ENCODE measurements at regions not wholly inside any gene's neighbourhood (a gene's known extent, or its start where the extent isn't known, plus 50 kb on each side); places are given as distances from the start of the nearest gene placed in this dataset.

DNA sequence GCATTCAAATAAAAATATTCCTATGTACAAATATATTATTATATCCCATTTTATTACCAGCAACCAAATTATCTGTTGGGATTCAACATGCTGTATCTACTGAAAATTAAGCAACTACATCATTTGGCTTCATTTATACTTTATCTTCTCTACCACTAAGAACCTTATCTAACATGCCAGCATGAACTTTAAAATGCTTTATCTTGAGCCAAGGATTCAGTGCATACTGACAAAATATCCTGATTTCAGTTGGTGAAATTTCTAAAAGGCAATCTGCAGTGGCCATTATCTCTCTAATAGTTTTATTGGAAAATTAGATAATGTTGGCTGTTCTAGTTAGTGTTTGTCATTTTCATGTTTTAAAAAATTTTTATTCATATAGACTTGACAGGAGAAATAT lies 1149.9 kb downstream of the KCNT2 start:
- Histone ChIP-seq H3K4me3 (replicated peaks in 1 of 2; ENCODE audit: low read depth in 1 of 2, low read length in 2 of 2) (no peak overlapping the region), H3K27me3 (ENCODE audit: insufficient read depth, low read length) (no peaks in the 10 kb centered on the region), H3K27ac (ENCODE audit: low read depth, low read length) (no peak overlapping the region), H2AFZ (ENCODE audit: low read depth, low read length, poor library complexity, severe bottlenecking) (no peak overlapping the region), H3K9me3 (ENCODE audit: control insufficient read depth in 1 of 2, insufficient read depth in 1 of 2, low read depth in 1 of 2, low read length in 2 of 2) (no peaks in the 10 kb centered on the region), H3K9ac (ENCODE audit: low read length) (no peak overlapping the region), H3K9me2 (ENCODE audit: insufficient read depth) (no peaks in the 10 kb centered on the region), H3K79me2 (ENCODE audit: insufficient read depth, low read length) (no peaks in the 10 kb centered on the region), H4K20me1 (ENCODE audit: insufficient read depth) (no peaks in the 10 kb centered on the region), H3K4me2 (ENCODE audit: low read length) (no peak overlapping the region), H3K36me3 (ENCODE audit: control insufficient read depth in 1 of 2, insufficient read depth in 2 of 2, low read length in 2 of 2) (no peaks in the 10 kb centered on the region), H3K4me1 (ENCODE audit: control insufficient read depth in 1 of 2, insufficient read depth in 2 of 2, low read length in 2 of 2) (no peaks in the 10 kb centered on the region)
- DNase-seq (ENCODE audit: low read depth, low spot score) (no peak), ATAC-seq (no peak)
- no TSS peak for BruUV-seq (replicated peaks)
- RAD21 ChIA-PET (ENCODE audit: low non-redundant PET in 1 of 2, low total read pairs in 2 of 2, uncharacterized antibody in 2 of 2, unreplicated experiment in 2 of 2), result no interaction called here
- CTCF ChIA-PET, result no interaction called here
- intact Hi-C loops (cut with micrococcal nuclease), result no loop called here
- TF ChIP-seq EGR1 (IDR thresholded peaks at IDR 0.05; ENCODE audit: low read depth) (no peak), POLR2A (IDR thresholded peaks at IDR 0.05; ENCODE audit: borderline replicate concordance, extremely low read depth, insufficient read depth, insufficient read length) (no peak), POLR2AphosphoS5 (IDR thresholded peaks at IDR 0.05; ENCODE audit: low read depth, low read length) (no peak), ELF1 (IDR thresholded peaks at IDR 0.05; ENCODE audit: borderline replicate concordance, low read depth) (no peak), FOSL1 (IDR thresholded peaks at IDR 0.05; ENCODE audit: low read depth) (no peak), CEBPB (IDR thresholded peaks at IDR 0.05; ENCODE audit: low read depth) (no peak), ZFX (IDR thresholded peaks at IDR 0.05) (no peak), JUND (IDR thresholded peaks at IDR 0.05) (no peak), SRF (IDR thresholded peaks at IDR 0.05; ENCODE audit: low read depth) (no peak), YY1 (IDR thresholded peaks at IDR 0.05; ENCODE audit: extremely low read depth, insufficient replicate concordance, low read depth, low read length) (no peak), SIN3A (IDR thresholded peaks at IDR 0.05; ENCODE audit: low read depth) (no peak)
- TF ChIP-seq, protein P1, sequence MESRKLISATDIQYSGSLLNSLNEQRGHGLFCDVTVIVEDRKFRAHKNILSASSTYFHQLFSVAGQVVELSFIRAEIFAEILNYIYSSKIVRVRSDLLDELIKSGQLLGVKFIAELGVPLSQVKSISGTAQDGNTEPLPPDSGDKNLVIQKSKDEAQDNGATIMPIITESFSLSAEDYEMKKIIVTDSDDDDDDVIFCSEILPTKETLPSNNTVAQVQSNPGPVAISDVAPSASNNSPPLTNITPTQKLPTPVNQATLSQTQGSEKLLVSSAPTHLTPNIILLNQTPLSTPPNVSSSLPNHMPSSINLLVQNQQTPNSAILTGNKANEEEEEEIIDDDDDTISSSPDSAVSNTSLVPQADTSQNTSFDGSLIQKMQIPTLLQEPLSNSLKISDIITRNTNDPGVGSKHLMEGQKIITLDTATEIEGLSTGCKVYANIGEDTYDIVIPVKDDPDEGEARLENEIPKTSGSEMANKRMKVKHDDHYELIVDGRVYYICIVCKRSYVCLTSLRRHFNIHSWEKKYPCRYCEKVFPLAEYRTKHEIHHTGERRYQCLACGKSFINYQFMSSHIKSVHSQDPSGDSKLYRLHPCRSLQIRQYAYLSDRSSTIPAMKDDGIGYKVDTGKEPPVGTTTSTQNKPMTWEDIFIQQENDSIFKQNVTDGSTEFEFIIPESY (IDR thresholded peaks at IDR 0.05; ENCODE audit: extremely low read depth, insufficient replicate concordance, low read length), result no peak
- TF ChIP-seq, protein P2, sequence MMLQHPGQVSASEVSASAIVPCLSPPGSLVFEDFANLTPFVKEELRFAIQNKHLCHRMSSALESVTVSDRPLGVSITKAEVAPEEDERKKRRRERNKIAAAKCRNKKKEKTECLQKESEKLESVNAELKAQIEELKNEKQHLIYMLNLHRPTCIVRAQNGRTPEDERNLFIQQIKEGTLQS (IDR thresholded peaks at IDR 0.05), result no peak
- POLR2A ChIA-PET, result no interaction called here

Measured in HCT116 (cell line).